A673 (cell line): ENCODE measurements at regions not wholly inside any gene's neighbourhood (a gene's known extent, or its start where the extent isn't known, plus 50 kb on each side); places are given as distances from the start of the nearest gene placed in this dataset.

Experiments
- CTCF ChIP-seq: fragments of 300-800, 200-600 bp; sonication (generic); conservative IDR thresholded peaks from 2 replicates; pipeline ENCODE4 v1.5.1; 2017; ENCODE audit warnings: low read depth, mild to moderate bottlenecking, antibody characterized with exemption, low read length, moderate library complexity, mixed read lengths
- EZH2 ChIP-seq: fragments of 200-600 bp; sonication (generic); IDR thresholded peaks from 2 replicates; pipeline ENCODE4 v1.6.1; 2017; ENCODE audit warnings: borderline replicate concordance, low read depth, mild to moderate bottlenecking, mixed read lengths, antibody characterized with exemption, low read length; ENCODE audit not compliant: poor library complexity, severe bottlenecking

DNA sequence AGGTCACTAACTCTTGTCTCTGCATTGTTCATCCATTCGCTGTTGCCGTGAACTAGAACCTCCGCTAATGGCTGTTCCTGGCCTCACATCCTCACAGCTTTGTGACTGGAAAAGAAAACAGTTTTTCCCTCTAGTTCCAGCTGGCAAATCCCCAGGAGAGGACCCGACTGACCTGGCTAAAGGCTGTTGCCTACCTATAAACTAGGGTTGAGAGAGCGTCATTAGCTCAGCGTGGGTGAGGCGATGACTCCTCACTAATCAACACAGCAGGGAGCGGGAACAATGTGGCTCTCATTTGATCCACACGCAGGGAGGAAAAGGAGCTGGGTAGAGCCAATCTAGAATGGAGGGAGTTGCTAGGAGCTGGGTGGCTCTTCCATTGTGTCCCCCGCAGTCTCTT, 282.1 kb upstream of the IRX5 start:
- TF ChIP-seq EZH2 (no peak), CTCF (no peak)
